Lower leg skin (tissue), 3 donors: ENCODE measurements at regions not wholly inside any gene's neighbourhood (a gene's known extent, or its start where the extent isn't known, plus 50 kb on each side); places are given as distances from the start of the nearest gene placed in this dataset.

ENCODE experiments used
- POLR2A ChIP-seq, 2 donors: fragments of 450-650 bp; IDR thresholded peaks; one replicate each; pipeline ENCODE4 v1.6.1; 2016 to 2017; ENCODE audit warnings: antibody characterized with exemption in 2 of 2, mild to moderate bottlenecking in 1 of 2, moderate library complexity in 1 of 2
- TF ChIP-seq, protein P1 (sequence below), 3 donors: fragments of 450-650 bp; IDR thresholded peaks; one replicate each; pipeline ENCODE4 v1.5.1; 2016; ENCODE audit warnings: antibody characterized with exemption in 3 of 3, mild to moderate bottlenecking in 3 of 3, moderate library complexity in 2 of 3

DNA sequence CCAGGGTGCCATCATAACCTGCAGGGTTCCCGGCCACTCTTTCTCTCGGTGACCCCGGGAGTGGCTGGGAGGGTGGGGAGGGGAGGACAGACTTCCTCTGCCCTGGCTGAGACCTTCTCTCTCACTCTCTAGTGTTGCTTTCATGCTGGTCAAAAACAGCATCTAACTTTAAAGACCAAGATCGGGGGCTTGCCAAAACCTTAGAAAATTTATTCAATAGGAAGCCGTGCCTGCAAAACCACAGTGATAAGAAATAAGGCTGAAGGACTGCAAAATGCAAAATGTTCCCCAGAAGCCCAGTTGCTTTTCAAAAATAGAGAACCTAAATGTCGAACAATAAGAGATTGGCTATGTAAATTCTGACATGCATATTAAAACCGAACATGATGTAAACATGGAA, 344.0 kb downstream of the FOXL1 start:
- TF ChIP-seq, protein P1, sequence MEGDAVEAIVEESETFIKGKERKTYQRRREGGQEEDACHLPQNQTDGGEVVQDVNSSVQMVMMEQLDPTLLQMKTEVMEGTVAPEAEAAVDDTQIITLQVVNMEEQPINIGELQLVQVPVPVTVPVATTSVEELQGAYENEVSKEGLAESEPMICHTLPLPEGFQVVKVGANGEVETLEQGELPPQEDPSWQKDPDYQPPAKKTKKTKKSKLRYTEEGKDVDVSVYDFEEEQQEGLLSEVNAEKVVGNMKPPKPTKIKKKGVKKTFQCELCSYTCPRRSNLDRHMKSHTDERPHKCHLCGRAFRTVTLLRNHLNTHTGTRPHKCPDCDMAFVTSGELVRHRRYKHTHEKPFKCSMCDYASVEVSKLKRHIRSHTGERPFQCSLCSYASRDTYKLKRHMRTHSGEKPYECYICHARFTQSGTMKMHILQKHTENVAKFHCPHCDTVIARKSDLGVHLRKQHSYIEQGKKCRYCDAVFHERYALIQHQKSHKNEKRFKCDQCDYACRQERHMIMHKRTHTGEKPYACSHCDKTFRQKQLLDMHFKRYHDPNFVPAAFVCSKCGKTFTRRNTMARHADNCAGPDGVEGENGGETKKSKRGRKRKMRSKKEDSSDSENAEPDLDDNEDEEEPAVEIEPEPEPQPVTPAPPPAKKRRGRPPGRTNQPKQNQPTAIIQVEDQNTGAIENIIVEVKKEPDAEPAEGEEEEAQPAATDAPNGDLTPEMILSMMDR (IDR thresholded peaks at IDR 0.05) = no peak
- no peak for TF ChIP-seq POLR2A (IDR thresholded peaks at IDR 0.05)
